GM06990 (cell line): ENCODE measurements at regions not wholly inside any gene's neighbourhood (a gene's known extent, or its start where the extent isn't known, plus 50 kb on each side); places are given as distances from the start of the nearest gene placed in this dataset.

ENCODE experiments used
- DNase-seq: peaks from one replicate; pipeline ENCODE4 v3.0.0-alpha.2; 2011; ENCODE audit not compliant: insufficient read length; ENCODE audit errors: extremely low read depth
- H3K27me3 ChIP-seq: replicated peaks from 2 replicates; pipeline ENCODE4 v1.6.0; 2011; ENCODE audit warnings: low read length; ENCODE audit not compliant: control insufficient read depth, insufficient read depth
- H3K36me3 ChIP-seq: 2 replicates; pipeline ENCODE4 v1.5.1; 2011; ENCODE audit warnings: low read length; ENCODE audit not compliant: control insufficient read depth, insufficient read depth
- H3K4me3 ChIP-seq: replicated peaks from 2 replicates; pipeline ENCODE4 v1.5.1; 2011; ENCODE audit warnings: low read depth, mild to moderate bottlenecking, control low read depth, low read length
- CTCF ChIP-seq: IDR thresholded peaks from 2 replicates; pipeline ENCODE4 v1.5.1; 2011; ENCODE audit warnings: low read length, control low read depth, mild to moderate bottlenecking, inconsistent platforms; ENCODE audit not compliant: insufficient read depth, poor library complexity, severe bottlenecking

GRCh38 chr5:17828681-17829080, 194.4 kb downstream of the TAF11L14 start:
- no peaks in the 10 kb centered on the region for H3K36me3 ChIP-seq
- TF ChIP-seq CTCF: no peak
- no peak overlapping the region for H3K4me3 ChIP-seq
- DNase-seq: no peak
- no peaks in the 10 kb centered on the region for H3K27me3 ChIP-seq

- TF ChIP-seq CTCF: no peak
- no peak for DNase-seq
- Histone ChIP-seq H3K4me3 (no peak overlapping the region), H3K36me3 (no peaks in the 10 kb centered on the region), H3K27me3 (no peaks in the 10 kb centered on the region)
Observed at GRCh38 chr5:17829456-17829855, 195.2 kb downstream of the TAF11L14 start.

- Histone ChIP-seq H3K27me3 (no peaks in the 10 kb centered on the region), H3K36me3 (no peaks in the 10 kb centered on the region), H3K4me3 (no peak overlapping the region)
- TF ChIP-seq CTCF: no peak
- DNase-seq: no peak
Observed at GRCh38 chr5:17831279-17831678, 197.0 kb downstream of the TAF11L14 start.

GRCh38 chr5:17832949-17833745, 198.9 kb downstream of the TAF11L14 start:
- DNase-seq: no peak
- Histone ChIP-seq H3K27me3 (no peaks in the 10 kb centered on the region), H3K4me3 (no peak overlapping the region), H3K36me3 (no peaks in the 10 kb centered on the region)
- no peak for TF ChIP-seq CTCF

- Histone ChIP-seq H3K4me3 (no peak overlapping the region), H3K36me3 (no peaks in the 10 kb centered on the region), H3K27me3 (no peaks in the 10 kb centered on the region)
- no peak for DNase-seq
- TF ChIP-seq CTCF: no peak
Observed at GRCh38 chr5:17837757-17838156, 203.5 kb downstream of the TAF11L14 start.
